Upper lobe of left lung (tissue), 4 donors: ENCODE measurements at regions not wholly inside any gene's neighbourhood (a gene's known extent, or its start where the extent isn't known, plus 50 kb on each side); places are given as distances from the start of the nearest gene placed in this dataset.

Source experiments
- CTCF ChIP-seq, 6 experiments: fragments of 450-650 bp in 4 of 6; fragments of 200-600 bp in 2 of 6; sonication (generic) in 2 of 6; IDR thresholded peaks; one replicate each; pipeline ENCODE4 v1.5.1; 2016 to 2019; ENCODE audit warnings: antibody characterized with exemption in 6 of 6
- EP300 ChIP-seq, 4 donors: sonication (generic); formaldehyde crosslinking; IDR thresholded peaks; one replicate each; pipeline ENCODE4 v1.5.1; 2017; ENCODE audit warnings: antibody characterized with exemption in 4 of 4, control low read depth in 2 of 4
- POLR2A ChIP-seq, 4 donors: fragments of 450-650 bp; IDR thresholded peaks; one replicate each; pipeline ENCODE4 v1.5.1; 2016 to 2017; ENCODE audit warnings: antibody characterized with exemption in 4 of 4, mild to moderate bottlenecking in 2 of 4
- POLR2AphosphoS5 ChIP-seq, 2 donors: sonication (generic); formaldehyde crosslinking; IDR thresholded peaks; one replicate each; pipeline ENCODE4 v1.5.1; 2017; ENCODE audit warnings: antibody characterized with exemption in 2 of 2

- TF ChIP-seq POLR2AphosphoS5 (IDR thresholded peaks at IDR 0.05) (peak in 1 of 2 donors; percentile 56), EP300 (IDR thresholded peaks at IDR 0.05) (no peak), CTCF (IDR thresholded peaks at IDR 0.05) (no peak), POLR2A (IDR thresholded peaks at IDR 0.05) (no peak)
Observed at GRCh38 chr2:37585295-37585908, 86.0 kb downstream of the CDC42EP3 start.
